AG10803 (cell line): ENCODE measurements at regions not wholly inside any gene's neighbourhood (a gene's known extent, or its start where the extent isn't known, plus 50 kb on each side); places are given as distances from the start of the nearest gene placed in this dataset.
A peak's percentile ranks its signal among the peaks of the same experiment; 100 is the strongest.

Experiments
- DNase-seq: peaks from one replicate; pipeline ENCODE4 v3.0.0; 2010; ENCODE audit warnings: low read depth
- H3K4me3 ChIP-seq: 2 replicates; pipeline ENCODE4 v1.5.1; 2011; ENCODE audit warnings: mild to moderate bottlenecking, low read length, control low read depth
- CTCF ChIP-seq: conservative IDR thresholded peaks from 2 replicates; pipeline ENCODE4 v1.5.1; 2011; ENCODE audit warnings: mild to moderate bottlenecking, low read length, control low read depth, inconsistent platforms

DNA sequence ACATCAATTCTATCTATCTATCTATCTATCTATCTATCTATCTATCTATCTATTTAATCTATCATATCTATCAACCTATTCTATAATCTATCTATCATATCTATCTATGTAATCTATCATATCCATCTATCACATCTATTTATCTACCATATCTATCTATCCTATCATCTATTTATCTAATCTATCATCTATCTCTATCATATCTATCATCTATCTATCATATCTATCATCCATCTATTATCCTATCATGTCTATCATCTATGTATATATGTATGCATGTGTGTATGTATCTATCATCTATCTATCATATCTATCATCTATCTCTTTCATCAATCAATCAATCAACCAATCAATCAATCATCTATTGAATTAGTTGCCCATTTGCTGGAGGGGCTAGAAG, 159.3 kb upstream of the GALNT17 start:
- H3K4me3 ChIP-seq = no peak overlapping the region
- TF ChIP-seq CTCF = no peak
- DNase-seq = no peak

DNA sequence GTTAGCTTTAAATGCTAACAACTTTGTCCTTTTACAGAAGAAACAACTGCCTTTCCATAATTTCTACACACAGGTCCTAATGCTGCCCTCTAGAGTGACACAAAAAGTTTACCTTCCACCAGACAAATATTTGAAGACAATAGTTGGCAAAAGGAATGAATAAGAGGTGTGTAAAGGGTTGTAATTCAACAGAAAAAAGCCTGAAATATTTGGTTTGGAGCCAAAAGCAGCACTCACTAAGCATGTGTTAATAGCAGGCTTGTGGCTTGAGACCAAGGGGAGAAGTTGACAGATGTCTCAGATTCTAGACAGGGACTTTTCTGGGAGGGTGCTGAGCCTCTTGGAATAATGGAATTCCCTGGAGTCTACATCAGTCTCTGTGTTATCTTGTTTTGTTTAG, 156.2 kb upstream of the GALNT17 start:
- H3K4me3 ChIP-seq = no peak overlapping the region
- DNase-seq = no peak
- TF ChIP-seq CTCF = no peak

GRCh38 chr7:70986297-70986696, 145.6 kb upstream of the GALNT17 start:
- H3K4me3 ChIP-seq = no peak overlapping the region
- TF ChIP-seq CTCF = no peak
- no peak for DNase-seq

GRCh38 chr7:70994176-70994575, 137.8 kb upstream of the GALNT17 start:
- no peak for TF ChIP-seq CTCF
- H3K4me3 ChIP-seq = no peak overlapping the region
- DNase-seq = no peak

- H3K4me3 ChIP-seq = no peak overlapping the region
- DNase-seq = peak; percentile 1
- TF ChIP-seq CTCF = no peak
These were observed 134.7 kb upstream of the GALNT17 start for GRCh38 chr7:70997261-70997660.

DNA sequence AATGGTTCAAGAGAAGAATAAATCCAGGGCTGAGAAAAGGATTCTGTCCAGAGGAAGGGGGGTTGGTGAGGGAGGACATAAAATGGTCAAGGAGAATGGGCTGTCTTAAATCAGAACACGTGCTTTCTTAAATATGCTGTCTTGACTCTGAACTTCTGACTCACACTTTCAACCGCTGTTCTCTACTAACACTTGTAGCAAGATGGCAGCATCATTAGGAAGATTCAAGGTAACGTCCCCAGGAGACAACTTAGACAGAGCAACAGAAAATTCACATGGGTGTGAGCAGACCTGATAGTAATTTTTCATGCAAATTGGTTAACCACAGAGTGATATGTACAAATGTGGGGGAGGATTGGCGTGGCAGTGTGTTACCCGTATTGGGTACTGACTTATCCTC, 126.8 kb upstream of the GALNT17 start:
- DNase-seq = no peak
- no peak for TF ChIP-seq CTCF
- no peak overlapping the region for H3K4me3 ChIP-seq

DNA sequence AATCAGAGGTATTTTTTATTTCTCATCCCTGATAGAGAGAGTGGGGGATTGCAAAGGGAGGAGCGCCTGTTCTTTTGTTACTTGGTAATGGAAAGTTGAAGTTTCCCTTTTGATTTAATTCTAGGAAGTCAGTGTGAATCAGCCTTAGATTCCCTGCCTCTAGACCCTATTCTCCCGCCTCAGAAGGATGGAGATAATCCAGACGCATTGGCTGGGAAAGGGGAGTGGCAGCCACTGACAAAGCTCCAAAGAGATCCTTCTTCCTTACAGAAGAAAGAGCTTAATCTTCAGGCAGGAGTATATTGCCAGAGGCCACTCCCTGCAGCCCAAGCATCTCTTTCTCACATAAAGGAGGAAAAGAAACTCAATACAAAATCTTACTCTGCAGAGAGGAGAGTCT, 122.3 kb upstream of the GALNT17 start:
- H3K4me3 ChIP-seq = no peak overlapping the region
- no peak for DNase-seq
- TF ChIP-seq CTCF = no peak
